Fibroblast of pulmonary artery (primary cell): ENCODE measurements at regions not wholly inside any gene's neighbourhood (a gene's known extent, or its start where the extent isn't known, plus 50 kb on each side); places are given as distances from the start of the nearest gene placed in this dataset.

Experiments used
- DNase-seq: peaks from one replicate; pipeline ENCODE4 v3.0.0-alpha.2; 2010; ENCODE audit warnings: low read depth
- H3K4me3 ChIP-seq: replicated peaks from 2 replicates; pipeline ENCODE4 v1.5.1; 2011; ENCODE audit warnings: low read depth, mild to moderate bottlenecking, control low read depth, low read length, moderate library complexity
- CTCF ChIP-seq: IDR thresholded peaks from 2 replicates; pipeline ENCODE4 v1.5.1; 2011; ENCODE audit warnings: mild to moderate bottlenecking, control low read depth, low read length, inconsistent platforms; ENCODE audit errors: missing control alignments

GRCh38 chr2:49291619-49292018 lies 137.3 kb upstream of the FSHR start:
- H3K4me3 ChIP-seq: no peak overlapping the region
- DNase-seq: no peak
- no peak for TF ChIP-seq CTCF

GRCh38 chr2:49289711-49290110 lies 135.4 kb upstream of the FSHR start:
- TF ChIP-seq CTCF: no peak
- no peak overlapping the region for H3K4me3 ChIP-seq
- no peak for DNase-seq

- DNase-seq: peak; percentile 64
These were observed 134.8 kb upstream of the FSHR start for GRCh38 chr2:49288902-49289700.

GRCh38 chr2:49288113-49288705 lies 133.9 kb upstream of the FSHR start:
- H3K4me3 ChIP-seq: no peak overlapping the region
- peak; percentile 62 for DNase-seq
- TF ChIP-seq CTCF: no peak

More at GRCh38 chr2:49288902-49289700, 134.8 kb upstream of the FSHR start:
- H3K4me3 ChIP-seq: no peak overlapping the region
- TF ChIP-seq CTCF: no peak

GRCh38 chr2:49286726-49287125 lies 132.4 kb upstream of the FSHR start:
- peak; percentile 73 for DNase-seq
- no peak overlapping the region for H3K4me3 ChIP-seq
- no peak for TF ChIP-seq CTCF

GRCh38 chr2:49286045-49286444 lies 131.7 kb upstream of the FSHR start:
- DNase-seq: no peak
- TF ChIP-seq CTCF: peak; percentile 2
- H3K4me3 ChIP-seq: no peak overlapping the region
